IMR-90 (cell line): ENCODE measurements at regions not wholly inside any gene's neighbourhood (a gene's known extent, or its start where the extent isn't known, plus 50 kb on each side); places are given as distances from the start of the nearest gene placed in this dataset.

ENCODE experiments used
- ATAC-seq: fragments of 200-7000 bp; cut with Tn5 transposase; 2 replicates; pipeline ENCODE4 v1.9.1; 2020; ENCODE audit warnings: low read depth, mild to moderate bottlenecking, moderate library complexity
- BruUV-seq: library from RNA; stranded (reverse); fragments of 400-500 nt; replicated peaks from 2 replicates; lab custom pipeline; 2021; lab: Mats Ljungman, UMichigan
- CTCF ChIA-PET: fragments of 300-600 bp; formaldehyde crosslinking; extraction: SDS; loops from one replicate; lab custom pipeline; 2021; ENCODE audit warnings: antibody characterized with exemption; lab: Yijun Ruan, JAX
- POLR2A ChIA-PET: fragments of 300-600 bp; sonication (Branson Sonifier 250); formaldehyde crosslinking; loops from one replicate; lab custom pipeline; 2022; ENCODE audit warnings: antibody characterized with exemption; ENCODE audit not compliant: unreplicated experiment; lab: Charles Lee
- DNase-seq: peaks from one replicate; pipeline ENCODE4 v3.0.0; 2013
- H2AFZ ChIP-seq: replicated peaks from 2 replicates; pipeline ENCODE3; 2013; ENCODE audit warnings: low read length, mild to moderate bottlenecking; ENCODE audit not compliant: poor library complexity
- H2AK5ac ChIP-seq: 2 replicates; pipeline ENCODE4 v1.6.1; 2013; ENCODE audit warnings: low read depth, low read length, inconsistent platforms
- H2AK9ac ChIP-seq: replicated peaks from 2 replicates; pipeline ENCODE3; 2013; ENCODE audit warnings: mild to moderate bottlenecking, low read depth, low read length, moderate library complexity; ENCODE audit not compliant: poor library complexity
- H2BK120ac ChIP-seq: 2 replicates; pipeline ENCODE4 v1.6.1; 2013; ENCODE audit warnings: low read depth, low read length, inconsistent platforms
- H2BK15ac ChIP-seq: 3 replicates; pipeline ENCODE4 v1.6.1; 2013; ENCODE audit warnings: low read depth, low read length, inconsistent platforms
- H2BK20ac ChIP-seq: 2 replicates; pipeline ENCODE4 v1.6.1; 2013; ENCODE audit warnings: low read depth, mild to moderate bottlenecking, inconsistent platforms, low read length, moderate library complexity
- H2BK5ac ChIP-seq: 2 replicates; pipeline ENCODE4 v1.6.1; 2013; ENCODE audit warnings: mild to moderate bottlenecking, low read depth, low read length, inconsistent platforms; ENCODE audit not compliant: poor library complexity, severe bottlenecking
- H3K14ac ChIP-seq: replicated peaks from 2 replicates; pipeline ENCODE4 v1.6.1; 2013; ENCODE audit warnings: low read depth, low read length, inconsistent platforms
- H3K18ac ChIP-seq: 2 replicates; pipeline ENCODE4 v1.6.1; 2013; ENCODE audit warnings: low read depth, low read length, control low read depth
- H3K23ac ChIP-seq: 2 replicates; pipeline ENCODE4 v1.6.1; 2013; ENCODE audit warnings: low read depth, low read length, inconsistent platforms
- H3K27ac ChIP-seq: 2 replicates; pipeline ENCODE4 v1.5.1; 2013; ENCODE audit warnings: mild to moderate bottlenecking, control low read depth, low read length; ENCODE audit not compliant: insufficient read depth
- H3K27me3 ChIP-seq: 2 replicates; pipeline ENCODE4 v1.6.1; 2013; ENCODE audit warnings: low read length; ENCODE audit not compliant: control insufficient read depth, insufficient read depth
- H3K36me3 ChIP-seq: 2 replicates; pipeline ENCODE4 v1.6.1; 2013; ENCODE audit warnings: low read length, mixed read lengths; ENCODE audit not compliant: control insufficient read depth, insufficient read depth
- H3K4ac ChIP-seq: 2 replicates; pipeline ENCODE4 v1.6.1; 2013; ENCODE audit warnings: low read depth, low read length, inconsistent platforms
- H3K4me1 ChIP-seq: 2 replicates; pipeline ENCODE4 v1.6.1; 2013; ENCODE audit warnings: low read length, mixed read lengths; ENCODE audit not compliant: control insufficient read depth, insufficient read depth
- H3K4me2 ChIP-seq: 2 replicates; pipeline ENCODE4 v1.6.1; 2013; ENCODE audit warnings: low read depth, mild to moderate bottlenecking, control low read depth, low read length, moderate library complexity
- H3K4me3 ChIP-seq: 2 replicates; pipeline ENCODE4 v1.5.1; 2013; ENCODE audit warnings: low read depth, mild to moderate bottlenecking, control low read depth, low read length, moderate library complexity; ENCODE audit not compliant: insufficient read depth
- H3K56ac ChIP-seq: 2 replicates; pipeline ENCODE4 v1.6.1; 2013; ENCODE audit warnings: low read length, inconsistent platforms; ENCODE audit not compliant: insufficient read depth; ENCODE audit errors: extremely low read depth
- H3K79me1 ChIP-seq, 2 experiments: 2 replicates each; pipeline ENCODE4 v1.6.1; 2013; ENCODE audit warnings: low read length in 2 of 2, inconsistent platforms in 1 of 2, low read depth in 1 of 2
- H3K9ac ChIP-seq: 2 replicates; pipeline ENCODE4 v1.6.1; 2013; ENCODE audit warnings: low read depth, low read length, control low read depth
- H3K9me1 ChIP-seq: 2 replicates; pipeline ENCODE4 v1.6.1; 2013; ENCODE audit warnings: low read length, inconsistent platforms; ENCODE audit not compliant: insufficient read depth
- H3K9me3 ChIP-seq: 2 replicates; pipeline ENCODE4 v1.6.1; 2013; ENCODE audit warnings: low read length; ENCODE audit not compliant: control insufficient read depth, insufficient read depth
- H4K20me1 ChIP-seq: 2 replicates; pipeline ENCODE4 v1.6.1; 2013; ENCODE audit warnings: low read length, inconsistent platforms; ENCODE audit not compliant: insufficient read depth
- H4K5ac ChIP-seq: 2 replicates; pipeline ENCODE4 v1.6.1; 2013; ENCODE audit warnings: mild to moderate bottlenecking, low read depth, low read length, control low read depth
- H4K8ac ChIP-seq, 2 experiments: 2 replicates each; pipeline ENCODE4 v1.6.1; 2013; ENCODE audit warnings: low read depth in 2 of 2, low read length in 2 of 2, control low read depth in 1 of 2, inconsistent platforms in 1 of 2
- H4K91ac ChIP-seq: 2 replicates; pipeline ENCODE4 v1.6.1; 2013; ENCODE audit warnings: low read depth, low read length, inconsistent platforms; ENCODE audit not compliant: insufficient read depth
- CEBPB ChIP-seq: IDR thresholded peaks from 2 replicates; pipeline ENCODE4 v1.6.1; 2012; ENCODE audit warnings: low read depth, low read length, improper control_type of control experiment
- FOS ChIP-seq: fragments of 150-350 bp; IDR thresholded peaks from 2 replicates; pipeline ENCODE4 v1.6.1; 2016; ENCODE audit warnings: low read depth, low read length
- RAD21 ChIP-seq: IDR thresholded peaks from 2 replicates; pipeline ENCODE4 v1.6.1; 2012; ENCODE audit warnings: low read length, improper control_type of control experiment
- WGBS, 2 experiments: methylation state at CpG; one replicate each; pipeline versions ENCODE4 v1.1.5 to v1.1.7; 2013; ENCODE audit warnings: missing lambda C conversion rate in 2 of 2; ENCODE audit not compliant: insufficient read length in 1 of 2; ENCODE audit errors: extremely low coverage in 2 of 2; 5-methylcytosine and 5-hydroxymethylcytosine counted together
- dilution Hi-C: fragments of 300-500 bp; cut with HindIII; formaldehyde crosslinking; loops from one replicate; pipeline ENCODE4 v1.14.3; 2018; ENCODE audit warnings: low sequenced_read_pairs; ENCODE audit not compliant: unreplicated experiment
- in situ Hi-C: fragments of 300-500 bp; cut with MboI; formaldehyde crosslinking; loops from 3 replicates; pipeline ENCODE4 v1.14.3; 2019; ENCODE audit warnings: low sequenced_read_pairs, inconsistent platforms, mixed read lengths
- intact Hi-C: fragments of 100-400 bp; cut with micrococcal nuclease; formaldehyde crosslinking; loops from 2 replicates; pipeline ENCODE4 v1.10.0; 2022

DNA sequence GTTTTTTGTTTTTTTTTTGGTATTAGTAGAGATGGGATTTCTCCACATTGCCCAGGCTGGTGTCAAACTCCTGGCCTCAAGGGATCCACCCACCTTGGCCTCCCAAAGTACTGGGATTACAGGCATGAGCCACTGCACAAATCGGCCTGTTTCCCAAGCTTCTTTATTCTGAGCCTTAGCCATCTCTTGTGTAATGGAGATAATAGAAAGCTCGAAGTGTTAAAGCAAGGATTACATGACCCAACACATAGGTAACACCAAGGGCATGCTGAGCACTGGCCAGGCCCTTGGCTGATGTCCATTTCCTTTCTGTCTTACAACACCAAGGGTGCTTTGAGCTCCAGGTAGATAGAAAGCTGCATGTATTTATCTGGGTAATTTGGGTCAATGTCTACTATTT, 187.8 kb upstream of the MEX3C start:
- no peak overlapping the region for H2BK15ac ChIP-seq
- H2AFZ ChIP-seq, result no peak overlapping the region
- no peaks in the 10 kb centered on the region for H3K79me1 ChIP-seq
- no peaks in the 10 kb centered on the region for H3K36me3 ChIP-seq
- no TSS peak for BruUV-seq
- H2BK120ac ChIP-seq, result no peak overlapping the region
- H3K4ac ChIP-seq, result no peak overlapping the region
- CTCF ChIA-PET, result interaction anchor here (0.6 kb wide), 1 partner anchor 9 kb away, joined by 3 read pairs; no protein-coding TSS in a partner anchor
- H2AK5ac ChIP-seq, result no peak overlapping the region
- no peaks in the 10 kb centered on the region for H4K20me1 ChIP-seq
- ATAC-seq (no peak), DNase-seq (no peak)
- no peak overlapping the region for H4K91ac ChIP-seq
- dilution Hi-C loops (no loop called here), intact Hi-C loops (no loop called here), in situ Hi-C loops (no loop called here)
- no peak overlapping the region for H2AK9ac ChIP-seq
- no peak overlapping the region for H2BK5ac ChIP-seq
- H3K9me3 ChIP-seq, result peaks cover 7% of the 10 kb centered on the region
- no peak overlapping the region for H4K8ac ChIP-seq
- H3K27ac ChIP-seq, result no peak overlapping the region
- H4K5ac ChIP-seq, result no peak overlapping the region
- H2BK20ac ChIP-seq, result no peak overlapping the region
- no peaks in the 10 kb centered on the region for H3K9me1 ChIP-seq
- no peak overlapping the region for H3K4me2 ChIP-seq
- TF ChIP-seq RAD21 (no peak), FOS (no peak), CEBPB (no peak)
- H3K14ac ChIP-seq, result no peak overlapping the region
- no peak overlapping the region for H3K23ac ChIP-seq
- no peaks in the 10 kb centered on the region for H3K27me3 ChIP-seq
- no peak overlapping the region for H3K9ac ChIP-seq
- H3K4me1 ChIP-seq, result no peaks in the 10 kb centered on the region
- no peak overlapping the region for H3K56ac ChIP-seq
- POLR2A ChIA-PET, result no interaction called here
- H3K18ac ChIP-seq, result no peak overlapping the region
- H3K4me3 ChIP-seq, result no peak overlapping the region
- WGBS, 2 experiments, result no CpG with 5 or more reads among the region's 2 CpGs
